A673 (cell line): ENCODE measurements at regions not wholly inside any gene's neighbourhood (a gene's known extent, or its start where the extent isn't known, plus 50 kb on each side); places are given as distances from the start of the nearest gene placed in this dataset.
"Not testable (repeated sequence)": the region's sequence is repeated elsewhere in the genome, so short reads cannot be mapped to it uniquely, and the experiment has no call there.

Experiments used
- EZH2 ChIP-seq: fragments of 200-600 bp; sonication (generic); IDR thresholded peaks from 2 replicates; pipeline ENCODE4 v1.6.1; 2017; ENCODE audit warnings: borderline replicate concordance, low read depth, mild to moderate bottlenecking, mixed read lengths, antibody characterized with exemption, low read length; ENCODE audit not compliant: poor library complexity, severe bottlenecking
- TF ChIP-seq, protein P1 (sequence below): fragments of 300-800, 200-600 bp; sonication (generic); conservative IDR thresholded peaks from 2 replicates; pipeline ENCODE4 v1.5.1; 2017; ENCODE audit warnings: low read depth, mild to moderate bottlenecking, antibody characterized with exemption, low read length, moderate library complexity, mixed read lengths

DNA sequence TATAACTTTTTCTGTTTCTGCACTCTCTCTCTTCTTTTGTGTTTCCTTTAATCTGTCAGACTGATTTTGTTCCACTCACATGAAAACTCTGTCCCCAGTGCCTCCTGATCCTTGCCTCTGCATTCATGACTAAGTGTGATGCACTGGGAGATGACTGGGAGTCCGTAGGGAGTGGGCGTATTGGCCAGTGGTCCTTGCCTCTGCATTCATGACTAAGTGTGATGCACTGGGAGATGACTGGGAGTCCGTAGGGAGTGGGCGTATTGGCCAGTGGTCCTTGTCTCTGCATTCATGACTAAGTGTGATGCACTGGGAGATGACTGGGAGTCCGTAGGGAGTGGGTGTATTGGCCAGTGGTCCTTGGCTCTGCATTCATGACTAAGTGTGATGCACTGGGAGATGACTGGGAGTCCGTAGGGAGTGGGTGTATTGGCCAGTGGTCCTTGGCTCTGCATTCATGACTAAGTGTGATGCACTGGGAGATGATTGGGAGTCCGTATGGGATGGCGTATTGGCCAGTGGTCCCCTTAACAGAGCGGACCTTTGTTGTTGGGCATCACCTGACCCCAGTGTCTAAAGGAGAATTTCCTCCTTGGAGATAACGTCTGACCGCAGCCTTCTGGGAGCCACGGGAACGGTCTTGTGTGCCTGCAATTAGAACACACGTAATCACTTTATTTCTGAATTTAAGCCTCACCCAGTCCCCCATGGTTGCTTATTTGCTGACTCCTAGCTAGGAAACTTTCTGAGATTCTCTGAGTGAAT is 266.0 kb downstream of the TRIML1 start:
- TF ChIP-seq EZH2 = not testable (repeated sequence)
- TF ChIP-seq, protein P1, sequence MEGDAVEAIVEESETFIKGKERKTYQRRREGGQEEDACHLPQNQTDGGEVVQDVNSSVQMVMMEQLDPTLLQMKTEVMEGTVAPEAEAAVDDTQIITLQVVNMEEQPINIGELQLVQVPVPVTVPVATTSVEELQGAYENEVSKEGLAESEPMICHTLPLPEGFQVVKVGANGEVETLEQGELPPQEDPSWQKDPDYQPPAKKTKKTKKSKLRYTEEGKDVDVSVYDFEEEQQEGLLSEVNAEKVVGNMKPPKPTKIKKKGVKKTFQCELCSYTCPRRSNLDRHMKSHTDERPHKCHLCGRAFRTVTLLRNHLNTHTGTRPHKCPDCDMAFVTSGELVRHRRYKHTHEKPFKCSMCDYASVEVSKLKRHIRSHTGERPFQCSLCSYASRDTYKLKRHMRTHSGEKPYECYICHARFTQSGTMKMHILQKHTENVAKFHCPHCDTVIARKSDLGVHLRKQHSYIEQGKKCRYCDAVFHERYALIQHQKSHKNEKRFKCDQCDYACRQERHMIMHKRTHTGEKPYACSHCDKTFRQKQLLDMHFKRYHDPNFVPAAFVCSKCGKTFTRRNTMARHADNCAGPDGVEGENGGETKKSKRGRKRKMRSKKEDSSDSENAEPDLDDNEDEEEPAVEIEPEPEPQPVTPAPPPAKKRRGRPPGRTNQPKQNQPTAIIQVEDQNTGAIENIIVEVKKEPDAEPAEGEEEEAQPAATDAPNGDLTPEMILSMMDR = not testable (repeated sequence)
